GM21576 (cell line): ENCODE measurements at regions not wholly inside any gene's neighbourhood (a gene's known extent, or its start where the extent isn't known, plus 50 kb on each side); places are given as distances from the start of the nearest gene placed in this dataset.
"Not testable (repeated sequence)": the region's sequence is repeated elsewhere in the genome, so short reads cannot be mapped to it uniquely, and the experiment has no call there.

Experiments
- ATAC-seq: cut with Tn5 transposase; IDR thresholded peaks from one replicate; pipeline ENCODE4 v1.9.1; 2021; ENCODE audit warnings: mild to moderate bottlenecking, moderate library complexity; ENCODE audit not compliant: unreplicated experiment

DNA sequence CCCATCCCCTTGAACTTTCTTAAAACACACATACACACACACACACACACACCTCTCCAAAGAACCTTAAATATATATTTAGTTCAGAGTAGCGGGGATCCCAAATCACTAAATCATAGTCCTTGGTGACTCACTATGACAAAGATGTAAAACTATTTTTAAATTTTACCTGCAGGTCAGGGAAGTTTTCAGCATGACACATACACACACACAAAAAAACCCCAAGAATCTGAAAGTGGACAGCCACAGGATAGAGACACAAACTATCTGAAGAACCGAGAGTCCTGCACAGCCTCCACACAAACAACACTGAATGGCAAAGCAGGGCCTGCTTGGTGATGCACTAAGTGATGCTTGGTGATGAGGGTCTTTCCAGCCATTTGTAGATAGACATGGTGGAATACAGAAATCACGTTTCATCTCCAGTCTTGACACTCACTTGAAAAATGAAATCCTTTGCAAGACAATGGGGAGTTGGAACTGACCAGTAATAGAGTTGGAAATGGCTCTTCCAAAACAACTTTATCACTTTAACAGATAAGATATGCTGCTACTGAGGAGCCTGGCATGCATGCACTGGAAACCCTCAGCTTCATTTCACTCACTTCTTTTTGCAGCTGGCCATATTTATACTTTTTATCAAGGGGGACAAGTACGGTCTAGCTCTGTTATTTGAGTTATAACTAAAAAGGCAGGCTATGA lies 307.3 kb downstream of the RAPGEF2 start:
- ATAC-seq = no peak

DNA sequence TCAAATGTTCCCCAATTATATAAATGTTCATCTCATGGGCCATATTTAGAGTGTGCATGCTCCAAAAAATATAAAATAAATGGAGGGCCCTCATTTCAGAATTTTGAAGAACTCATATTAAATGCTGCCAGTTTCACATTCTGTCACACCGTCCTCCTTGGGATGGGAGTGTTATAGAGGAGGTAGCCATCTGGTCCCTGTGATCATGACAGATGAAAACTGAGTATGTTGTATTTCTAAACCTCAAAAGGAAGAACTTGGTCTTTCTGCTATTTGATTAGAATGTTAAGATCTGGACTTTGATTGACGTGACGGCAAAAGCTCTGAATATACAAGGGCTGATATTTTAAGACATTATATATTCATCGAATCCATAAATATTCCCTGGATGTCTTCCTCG lies 308.0 kb downstream of the RAPGEF2 start:
- no peak for ATAC-seq

DNA sequence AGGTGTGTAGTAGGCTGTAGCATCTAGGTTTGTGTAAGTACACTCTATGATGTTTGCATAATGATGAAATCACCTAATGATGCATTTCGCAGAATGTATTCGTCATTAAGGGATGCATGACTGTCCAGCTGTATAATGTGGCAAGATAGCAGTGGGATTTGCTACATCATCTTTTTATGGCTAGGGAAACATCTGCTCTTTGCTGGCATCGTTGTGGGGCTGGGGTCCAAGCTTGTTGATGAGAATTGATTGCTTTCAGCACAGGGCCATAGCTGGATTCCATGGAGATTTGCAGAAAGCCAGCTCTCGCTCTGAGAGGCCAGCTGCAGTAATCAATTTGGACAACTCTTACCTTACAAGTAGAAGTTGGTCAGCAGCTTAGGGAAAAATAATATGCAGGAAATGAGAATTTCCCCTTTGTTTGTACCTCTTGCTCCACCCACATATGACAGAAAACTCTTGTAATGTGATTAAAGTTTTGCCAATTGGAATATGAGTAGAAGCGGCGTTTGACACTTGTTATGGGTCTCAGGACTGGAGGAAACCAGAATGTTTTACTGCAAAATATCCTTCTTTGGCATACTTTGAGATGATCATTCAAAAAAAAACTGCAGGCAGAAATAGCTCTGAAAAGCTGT lies 310.5 kb downstream of the RAPGEF2 start:
- no peak for ATAC-seq

DNA sequence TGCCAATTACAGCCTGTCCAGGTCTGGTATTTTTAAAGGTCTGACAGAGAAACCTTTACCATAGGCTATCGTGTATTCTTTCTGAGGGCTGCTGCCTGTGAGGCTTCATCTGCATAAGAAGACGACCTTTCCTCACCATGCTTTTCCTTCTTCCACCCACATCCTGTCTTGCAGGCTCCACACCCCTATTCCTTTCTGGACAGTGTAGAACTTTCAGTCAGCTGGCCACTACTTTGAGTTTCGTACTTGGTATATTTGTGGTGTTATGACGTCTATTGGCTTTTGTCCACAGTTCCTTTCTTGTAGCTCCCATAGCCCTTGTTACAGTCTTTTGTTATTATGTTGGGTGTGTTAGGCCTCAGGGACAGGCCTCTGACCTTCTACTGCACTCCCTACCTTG lies 311.4 kb downstream of the RAPGEF2 start:
- no peak for ATAC-seq

DNA sequence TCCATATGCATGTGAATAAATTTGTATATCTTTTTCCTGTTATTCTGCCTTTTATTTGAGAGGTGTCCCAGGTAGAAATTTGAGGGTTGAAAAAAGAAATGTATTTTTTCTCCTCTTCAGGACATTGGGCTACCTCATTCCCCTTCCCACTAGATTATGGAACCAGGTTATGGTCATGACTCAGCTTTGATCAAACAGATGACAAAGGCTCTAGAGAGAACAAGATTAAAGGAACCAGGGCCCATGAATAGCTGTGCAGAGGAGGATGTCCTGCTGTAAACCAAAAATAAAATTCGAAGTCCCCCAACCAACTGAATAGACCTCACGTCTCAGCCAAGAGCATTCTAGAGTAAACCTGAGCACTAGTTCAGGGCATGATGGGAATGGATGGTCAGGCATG lies 313.2 kb downstream of the RAPGEF2 start:
- ATAC-seq = no peak

DNA sequence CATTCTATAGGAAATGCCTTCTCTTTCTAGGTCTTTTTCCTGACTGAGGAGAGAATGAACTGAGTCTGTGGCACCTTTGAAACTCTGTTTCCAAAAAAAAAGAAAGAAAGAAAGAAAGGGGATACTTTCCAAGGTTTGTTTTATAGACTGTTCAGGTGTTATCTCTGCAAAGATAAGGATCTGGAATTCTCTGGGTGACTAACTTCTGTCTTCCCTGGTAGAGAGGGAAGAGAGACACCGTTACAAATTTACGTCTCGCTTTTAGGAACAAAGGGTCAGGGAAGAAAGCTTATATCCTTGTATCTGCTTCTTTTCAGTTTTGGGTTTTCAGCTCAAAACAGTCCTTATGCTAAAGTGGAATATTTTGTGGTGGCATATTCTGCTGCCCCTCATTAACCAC lies 314.1 kb downstream of the RAPGEF2 start:
- ATAC-seq = no peak

DNA sequence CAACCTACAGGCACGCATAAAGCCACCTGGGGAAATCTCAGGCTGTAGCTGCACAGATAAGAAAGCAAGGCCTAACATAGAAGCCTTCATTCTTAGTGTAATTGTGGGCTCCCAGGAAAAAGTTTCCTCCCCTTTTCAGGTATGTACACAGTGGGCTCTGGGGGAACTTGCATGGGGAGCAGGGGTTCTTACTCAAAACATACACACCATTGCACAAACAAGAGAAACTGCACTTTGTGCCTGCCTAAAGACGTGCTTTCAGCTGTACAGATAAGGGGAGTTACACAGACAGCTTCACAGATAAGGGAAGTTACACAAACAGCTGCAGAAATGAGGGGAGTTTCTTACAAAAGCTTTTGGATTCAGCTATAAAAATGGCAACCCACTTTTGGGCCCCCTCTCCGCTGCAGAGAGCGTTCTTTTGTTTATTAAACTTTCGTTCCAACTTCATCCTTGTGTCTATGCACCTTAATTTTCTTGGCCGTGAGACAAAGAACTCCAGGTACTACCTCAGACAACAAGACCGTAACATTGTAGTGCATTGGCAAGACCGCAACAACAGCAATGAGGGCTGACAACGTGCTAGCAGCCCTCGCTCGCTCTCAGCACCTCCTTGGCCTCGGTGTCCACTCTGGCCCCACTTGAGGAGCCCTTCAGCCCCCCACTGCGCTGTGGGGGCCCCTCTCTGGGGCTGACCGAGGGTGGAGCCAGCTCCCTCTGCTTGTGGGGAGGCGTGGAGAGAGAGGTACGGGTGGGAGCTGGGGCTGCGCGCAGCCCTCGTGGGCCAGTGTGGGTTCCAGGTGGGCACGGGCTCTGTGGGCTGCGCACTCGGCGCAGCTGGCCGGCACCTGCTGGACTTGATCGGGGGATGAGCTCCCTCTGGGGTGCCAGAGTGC lies 317.5 kb downstream of the RAPGEF2 start:
- ATAC-seq = no peak

DNA sequence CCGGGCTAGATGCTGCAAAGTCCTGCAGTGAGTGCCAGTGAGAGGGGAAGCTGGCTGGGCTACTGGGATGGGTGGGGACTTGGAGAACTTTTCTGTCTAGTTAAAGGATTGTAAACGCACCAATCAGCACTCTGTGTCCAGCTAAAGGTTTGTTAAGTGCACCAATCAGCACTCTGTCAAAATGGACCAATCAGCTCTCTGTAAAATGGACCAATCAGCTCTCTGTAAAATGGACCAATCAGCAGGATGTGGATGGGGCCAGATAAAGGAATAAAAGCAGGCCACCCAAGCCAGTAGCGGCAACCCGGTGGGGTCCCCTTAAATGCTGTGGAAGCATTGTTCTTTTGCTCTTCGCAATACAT lies 318.2 kb downstream of the RAPGEF2 start:
- not testable (repeated sequence) for ATAC-seq

DNA sequence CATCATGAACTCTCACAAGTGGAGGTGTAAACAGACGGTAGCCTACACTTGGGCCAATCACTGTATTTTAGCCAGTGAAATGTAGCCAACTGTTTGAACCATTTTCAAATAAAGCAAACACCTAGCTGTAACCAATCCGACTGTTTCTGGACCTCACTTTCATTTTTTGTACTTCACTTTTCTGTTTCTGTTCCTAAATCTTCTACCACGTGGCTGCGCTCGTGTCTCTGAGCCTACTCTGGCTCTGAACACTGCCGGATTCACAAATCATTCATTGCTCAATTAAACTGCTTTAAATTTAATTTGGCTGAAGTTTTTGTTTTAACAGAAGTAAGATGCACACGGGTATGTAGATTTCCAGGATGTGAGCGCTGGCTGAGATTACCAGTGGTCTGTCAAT lies 319.1 kb downstream of the RAPGEF2 start:
- ATAC-seq = no peak

DNA sequence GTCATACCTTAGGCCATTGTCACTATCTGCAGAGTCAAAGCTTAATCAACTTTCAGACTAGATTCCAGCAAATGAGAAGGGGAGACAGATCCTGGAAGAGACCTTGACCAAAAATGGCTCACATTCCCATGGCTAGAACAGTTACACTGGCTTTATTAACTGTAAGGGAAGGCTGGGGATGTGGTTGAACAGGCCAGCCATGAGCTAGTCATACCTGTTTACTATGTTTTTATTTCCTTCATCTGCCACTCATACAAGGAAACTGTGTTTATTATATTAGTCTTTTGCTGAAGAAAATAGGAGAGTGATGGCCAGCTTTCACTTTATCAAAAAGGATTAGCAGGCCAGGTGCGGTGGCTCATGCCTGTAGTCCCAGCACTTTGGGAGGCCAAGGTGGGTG lies 319.7 kb downstream of the RAPGEF2 start:
- ATAC-seq = no peak

DNA sequence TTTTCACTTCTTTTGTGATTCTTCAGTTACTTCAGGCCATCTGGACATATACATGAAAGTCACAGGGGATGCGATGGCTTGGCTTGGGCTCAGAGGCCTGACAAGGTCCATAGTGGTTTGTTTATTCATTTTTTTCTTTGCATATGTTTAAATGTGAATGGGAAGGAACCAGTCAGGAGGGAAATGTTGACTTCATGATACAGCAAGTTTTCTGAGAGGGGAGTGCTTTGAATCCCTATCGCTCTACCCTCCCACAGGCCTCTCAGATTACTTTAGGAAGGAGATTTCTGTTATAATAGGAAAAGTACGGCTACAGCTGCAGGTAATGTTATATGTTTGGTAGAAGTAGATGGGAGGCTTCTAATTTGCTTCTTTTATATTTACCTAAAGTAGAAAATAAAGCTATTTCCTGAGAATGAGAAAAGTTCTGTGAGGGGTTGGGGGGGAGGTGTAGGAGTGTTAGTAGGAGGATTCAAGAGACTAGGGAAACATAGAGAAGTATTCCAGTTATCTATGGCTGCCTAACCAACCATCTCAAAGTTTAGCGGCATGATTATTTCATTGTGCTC lies 322.9 kb downstream of the RAPGEF2 start:
- ATAC-seq = no peak

DNA sequence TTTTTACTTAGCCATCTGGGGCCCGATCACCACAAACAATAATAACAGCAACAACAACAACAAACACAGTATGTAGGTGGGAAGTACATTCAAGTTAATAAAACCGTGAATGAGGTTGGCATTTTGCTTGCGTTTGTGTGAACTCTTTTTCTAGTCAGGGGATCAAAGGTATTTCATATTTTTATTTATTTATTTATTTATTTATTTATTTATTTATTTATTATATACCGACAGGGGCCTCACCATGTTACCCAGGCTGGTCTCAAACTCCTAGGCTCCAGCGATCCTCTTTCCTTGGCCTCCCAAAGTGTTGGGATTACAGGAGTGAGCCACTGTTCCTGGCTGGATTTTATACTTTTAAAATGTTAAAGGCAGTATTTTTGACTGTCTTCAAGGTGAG lies 325.4 kb downstream of the RAPGEF2 start:
- no peak for ATAC-seq

DNA sequence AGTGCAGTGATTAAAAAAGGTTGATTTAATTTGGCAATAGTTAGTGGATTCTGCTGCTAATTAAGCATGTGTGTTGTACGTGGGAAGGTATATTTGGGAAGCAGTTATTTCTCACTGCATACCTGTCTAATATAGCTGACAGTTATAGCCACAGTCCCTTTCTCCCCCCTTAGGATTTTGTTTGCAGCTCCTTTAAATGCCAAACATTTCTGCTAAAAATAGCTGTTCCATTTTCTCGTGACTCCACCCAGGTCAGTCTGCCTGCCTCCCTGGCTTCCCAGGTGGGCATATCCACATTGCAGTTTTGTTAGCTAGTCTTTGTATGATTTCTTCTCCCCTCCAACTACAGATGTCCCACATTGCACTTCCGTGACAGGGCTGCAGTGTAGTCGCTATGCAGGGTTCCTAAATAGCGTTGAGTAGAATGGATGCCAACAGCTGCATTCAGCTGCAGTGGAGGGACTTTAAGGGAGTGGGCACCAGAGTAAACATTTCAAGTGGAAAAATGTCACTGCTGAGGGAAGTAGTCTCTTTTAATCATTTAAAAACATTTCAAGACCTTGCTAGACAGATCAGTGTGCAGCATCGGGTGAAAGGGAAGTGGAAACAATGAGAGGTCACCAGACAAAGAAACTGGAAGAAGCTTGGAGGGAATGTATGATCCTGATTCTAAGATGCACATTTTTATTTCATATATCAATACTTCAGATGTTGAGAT lies 326.3 kb downstream of the RAPGEF2 start:
- no peak for ATAC-seq

DNA sequence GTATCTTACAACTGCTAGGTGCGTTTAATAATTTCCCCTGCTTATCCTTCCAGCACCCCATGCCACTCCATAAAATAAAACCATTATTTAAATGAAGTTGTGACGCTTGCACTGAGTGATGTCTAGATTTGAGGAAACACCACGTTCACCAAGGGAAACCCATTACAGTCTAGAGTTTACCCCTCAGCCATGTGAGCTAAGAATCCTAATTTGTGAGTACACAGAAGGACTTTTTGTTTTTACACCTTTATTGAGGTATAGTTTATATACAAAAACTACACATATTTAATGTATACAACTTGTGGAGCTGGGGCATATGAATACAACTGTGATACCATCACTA lies 326.8 kb downstream of the RAPGEF2 start:
- ATAC-seq = no peak

DNA sequence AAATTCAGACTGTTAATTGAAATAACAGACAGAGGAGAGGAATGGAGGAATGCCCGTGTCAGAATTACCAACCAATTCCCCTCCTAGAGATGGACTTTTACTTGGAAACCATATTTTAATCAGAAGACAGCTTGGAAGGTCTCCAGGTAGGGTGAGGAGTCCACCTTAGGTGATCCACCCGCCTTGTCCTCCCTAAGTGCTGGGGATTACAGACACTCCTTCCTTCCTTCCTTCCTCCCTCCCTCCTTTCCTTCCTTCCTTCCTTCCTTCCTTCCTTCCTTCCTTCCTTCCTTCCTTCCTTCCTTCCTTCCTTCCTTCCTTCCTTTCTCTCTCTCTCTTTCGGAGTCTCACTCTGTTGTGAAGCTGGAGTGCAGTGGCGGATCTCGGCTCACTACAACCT lies 328.0 kb downstream of the RAPGEF2 start:
- no peak for ATAC-seq

DNA sequence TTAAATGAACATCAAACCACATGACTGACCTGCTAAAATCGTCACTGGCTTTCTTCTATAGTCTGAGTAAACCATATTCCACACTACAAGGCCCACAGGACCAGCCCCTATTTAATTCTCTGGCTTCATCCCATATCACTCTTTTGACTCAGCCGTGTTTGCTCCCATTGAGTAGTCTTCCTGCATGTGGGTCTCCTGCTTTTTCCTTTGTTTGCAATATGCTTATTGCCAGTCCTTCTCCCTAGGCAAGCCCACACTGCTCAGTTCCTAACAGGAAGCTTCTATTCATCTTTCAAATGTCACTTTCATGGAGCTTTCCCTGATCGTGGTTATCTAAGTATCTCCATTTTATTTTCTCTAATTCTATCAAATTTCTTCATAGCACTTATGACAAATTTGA lies 329.6 kb downstream of the RAPGEF2 start:
- no peak for ATAC-seq

DNA sequence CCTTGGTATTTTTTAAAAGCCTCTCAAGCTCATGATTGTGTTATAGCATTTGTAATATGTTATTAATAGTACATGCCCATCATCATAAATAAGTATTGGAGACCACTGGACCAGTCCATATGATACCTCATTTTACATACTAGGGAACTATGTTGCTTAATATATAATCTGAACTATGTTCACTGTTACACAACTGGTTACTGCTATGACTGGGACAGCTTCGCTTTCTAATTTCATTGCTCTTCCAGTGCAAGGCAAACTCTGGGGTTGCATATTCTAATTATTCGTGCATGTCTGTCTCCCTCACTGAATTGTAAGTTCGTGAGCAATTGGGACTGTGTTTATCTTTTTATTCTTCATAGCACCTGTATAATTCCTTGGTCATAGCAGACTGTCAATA lies 330.5 kb downstream of the RAPGEF2 start:
- no peak for ATAC-seq

DNA sequence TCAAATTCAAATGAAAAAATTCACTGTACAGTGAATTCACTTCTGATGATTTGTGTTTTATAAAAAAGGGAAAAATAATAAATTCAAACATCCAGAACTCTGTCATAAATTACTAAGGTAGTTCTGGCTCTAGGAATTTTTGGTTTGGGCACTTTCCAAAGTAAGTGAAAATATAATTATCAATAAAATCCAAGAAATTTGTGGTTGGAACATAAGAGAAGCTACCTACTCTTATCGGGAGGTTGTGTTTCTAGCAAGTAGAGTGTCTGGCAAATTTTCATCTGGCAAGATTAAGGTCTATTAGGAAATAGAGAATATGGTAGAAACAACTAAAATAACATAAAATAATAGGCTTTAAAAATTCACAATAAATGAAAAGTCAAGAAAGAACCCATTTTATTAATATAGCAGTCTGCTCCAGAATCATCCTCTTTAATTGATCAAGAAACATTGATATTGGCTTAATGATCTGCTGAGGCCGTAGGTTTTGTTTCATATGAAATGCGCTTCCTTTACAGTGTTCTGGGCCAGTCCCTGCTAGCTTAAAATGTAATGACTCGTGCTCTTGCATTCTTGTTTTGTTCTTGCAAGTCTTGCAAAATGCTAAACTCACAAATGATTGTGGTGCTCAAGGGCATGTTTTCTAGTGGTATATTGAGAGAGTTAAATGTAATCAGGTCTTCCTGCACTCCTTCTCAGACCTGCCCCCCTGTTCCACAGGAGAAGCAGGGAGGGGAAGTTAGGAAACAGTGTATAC lies 331.4 kb downstream of the RAPGEF2 start:
- no peak for ATAC-seq

DNA sequence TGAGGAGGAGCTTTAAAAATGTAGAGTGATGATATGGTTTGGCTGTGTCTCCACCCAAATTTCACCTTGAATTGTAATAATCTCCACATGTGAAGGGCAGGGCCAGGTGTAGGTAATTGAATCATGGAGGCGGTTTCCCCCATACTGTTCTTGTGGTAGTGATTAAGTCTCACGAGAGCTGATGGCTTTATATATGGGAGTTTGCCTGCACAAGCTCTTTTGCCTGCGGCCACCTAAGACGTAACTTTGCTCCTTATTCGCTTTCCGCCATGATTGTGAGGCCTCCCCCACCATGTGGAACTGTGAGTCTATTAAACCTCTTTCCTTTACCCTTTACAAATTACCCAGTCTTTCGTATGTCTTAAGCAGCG lies 332.0 kb downstream of the RAPGEF2 start:
- ATAC-seq = no peak

DNA sequence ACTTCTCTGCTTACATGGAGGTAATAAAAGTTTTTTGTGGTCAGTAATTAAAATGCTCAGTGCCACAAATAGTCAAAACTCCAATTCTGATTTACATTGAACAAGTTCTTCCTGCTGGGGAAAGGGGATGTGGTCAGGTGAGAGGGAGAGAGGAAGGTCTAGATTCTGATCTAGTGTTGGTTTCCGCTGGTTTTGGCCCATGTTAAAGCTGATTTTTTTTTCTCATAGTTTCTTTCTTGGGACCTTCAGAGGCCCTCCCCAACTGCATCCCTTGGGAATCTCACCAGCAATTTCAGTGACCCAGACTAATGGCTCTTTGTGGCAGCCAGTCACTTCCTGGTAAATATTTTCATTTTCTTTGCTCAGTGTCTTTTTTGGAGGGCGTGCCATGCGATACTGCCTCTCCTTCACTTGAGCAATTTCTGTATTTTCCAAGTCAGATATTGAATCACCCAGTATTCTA lies 332.7 kb downstream of the RAPGEF2 start:
- no peak for ATAC-seq
